Suprapubic skin (tissue), 4 donors: ENCODE measurements at regions not wholly inside any gene's neighbourhood (a gene's known extent, or its start where the extent isn't known, plus 50 kb on each side); places are given as distances from the start of the nearest gene placed in this dataset.

Source experiments
- DNase-seq, 2 donors: peaks; one replicate each; pipeline ENCODE4 v3.0.0-alpha.2; 2019; ENCODE audit warnings: low spot score in 2 of 2
- H3K27ac ChIP-seq: fragments of 200-600 bp; sonication (generic); one replicate; pipeline ENCODE4 v1.5.1; 2019
- H3K27me3 ChIP-seq: fragments of 200-600 bp; sonication (generic); one replicate; pipeline ENCODE4 v1.5.1; 2019
- H3K36me3 ChIP-seq: fragments of 200-600 bp; sonication (generic); one replicate; pipeline ENCODE4 v1.5.1; 2019
- H3K4me1 ChIP-seq: fragments of 200-600 bp; sonication (generic); one replicate; pipeline ENCODE4 v1.5.1; 2019
- H3K4me3 ChIP-seq: fragments of 200-600 bp; sonication (generic); one replicate; pipeline ENCODE4 v1.5.1; 2019; ENCODE audit warnings: mild to moderate bottlenecking
- H3K9me3 ChIP-seq: fragments of 200-600 bp; sonication (generic); one replicate; pipeline ENCODE4 v1.5.1; 2019
- CTCF ChIP-seq, 2 donors: fragments of 200-600 bp in 1 of 2; fragments of 450-650 bp in 1 of 2; sonication (generic) in 1 of 2; IDR thresholded peaks; one replicate each; pipeline ENCODE4 v1.5.1; 2016 to 2019; ENCODE audit warnings: antibody characterized with exemption in 2 of 2, mild to moderate bottlenecking in 1 of 2, moderate library complexity in 1 of 2
- EP300 ChIP-seq: sonication (generic); formaldehyde crosslinking; IDR thresholded peaks from one replicate; pipeline ENCODE4 v1.6.1; 2017; ENCODE audit warnings: antibody characterized with exemption
- POLR2A ChIP-seq, 2 donors: fragments of 450-650 bp; IDR thresholded peaks; one replicate each; pipeline ENCODE4 v1.6.1; 2017; ENCODE audit warnings: antibody characterized with exemption in 2 of 2, mild to moderate bottlenecking in 2 of 2, moderate library complexity in 2 of 2
- POLR2AphosphoS5 ChIP-seq, 3 donors: sonication (generic); formaldehyde crosslinking; IDR thresholded peaks; one replicate each; pipeline ENCODE4 v1.6.1; 2017; ENCODE audit warnings: antibody characterized with exemption in 3 of 3
- WGBS: methylation state at CpG from one replicate; pipeline ENCODE4 v1.1.5; 2018; 5-methylcytosine and 5-hydroxymethylcytosine counted together

- Histone ChIP-seq H3K27ac (no peak overlapping the region), H3K9me3 (no peaks in the 10 kb centered on the region), H3K27me3 (no peaks in the 10 kb centered on the region), H3K36me3 (no peaks in the 10 kb centered on the region), H3K4me1 (no peaks in the 10 kb centered on the region), H3K4me3 (no peak overlapping the region)
- no peak for DNase-seq
- WGBS = 81% methylated on average over 1 of the region's 1 CpG
- TF ChIP-seq CTCF (IDR thresholded peaks at IDR 0.05) = no peak
- TF ChIP-seq EP300 = no peak
- no peak for TF ChIP-seq POLR2A (IDR thresholded peaks at IDR 0.05)
- TF ChIP-seq POLR2AphosphoS5 (IDR thresholded peaks at IDR 0.05) = no peak
Observed at GRCh38 chr11:25775603-25776002, 556.3 kb upstream of the ANO3 start.

GRCh38 chr11:25776238-25776637 is 555.7 kb upstream of the ANO3 start:
- TF ChIP-seq POLR2AphosphoS5 (IDR thresholded peaks at IDR 0.05) = no peak
- no peak for TF ChIP-seq CTCF (IDR thresholded peaks at IDR 0.05)
- no peak for TF ChIP-seq POLR2A (IDR thresholded peaks at IDR 0.05)
- TF ChIP-seq EP300 = no peak
- Histone ChIP-seq H3K9me3 (no peaks in the 10 kb centered on the region), H3K4me3 (no peak overlapping the region), H3K27ac (no peak overlapping the region), H3K27me3 (no peaks in the 10 kb centered on the region), H3K4me1 (no peaks in the 10 kb centered on the region), H3K36me3 (no peaks in the 10 kb centered on the region)
- no peak for DNase-seq
- WGBS = 73% methylated on average over 1 of the region's 1 CpG

GRCh38 chr11:25777343-25777742 is 554.6 kb upstream of the ANO3 start:
- Histone ChIP-seq H3K9me3 (no peaks in the 10 kb centered on the region), H3K36me3 (no peaks in the 10 kb centered on the region), H3K27ac (no peak overlapping the region), H3K27me3 (no peaks in the 10 kb centered on the region), H3K4me3 (no peak overlapping the region), H3K4me1 (no peaks in the 10 kb centered on the region)
- TF ChIP-seq POLR2A (IDR thresholded peaks at IDR 0.05) = no peak
- no peak for TF ChIP-seq EP300
- no peak for TF ChIP-seq CTCF (IDR thresholded peaks at IDR 0.05)
- TF ChIP-seq POLR2AphosphoS5 (IDR thresholded peaks at IDR 0.05) = no peak
- 94% methylated on average over 2 of the region's 2 CpGs for WGBS
- DNase-seq = no peak

- whole genome bisulfite sequencing = 66% methylated on average over 1 of the region's 1 CpG
- no peaks in the 10 kb centered on the region for H3K27me3 ChIP-seq
Observed at GRCh38 chr11:25779033-25779432, 552.9 kb upstream of the ANO3 start.

GRCh38 chr11:25787416-25787815 is 544.5 kb upstream of the ANO3 start:
- Histone ChIP-seq H3K27ac (no peak overlapping the region), H3K36me3 (no peaks in the 10 kb centered on the region), H3K4me1 (no peaks in the 10 kb centered on the region), H3K27me3 (no peaks in the 10 kb centered on the region), H3K4me3 (no peak overlapping the region), H3K9me3 (no peaks in the 10 kb centered on the region)
- no peak for DNase-seq
- WGBS = 42% methylated on average over 3 of the region's 3 CpGs
- no peak for TF ChIP-seq POLR2A (IDR thresholded peaks at IDR 0.05)
- TF ChIP-seq CTCF (IDR thresholded peaks at IDR 0.05) = no peak
- no peak for TF ChIP-seq POLR2AphosphoS5 (IDR thresholded peaks at IDR 0.05)
- TF ChIP-seq EP300 = no peak

More at GRCh38 chr11:25779033-25779432, 552.9 kb upstream of the ANO3 start:
- DNase-seq = no peak
- H3K36me3 ChIP-seq = no peaks in the 10 kb centered on the region
- no peaks in the 10 kb centered on the region for H3K4me1 ChIP-seq
- no peak for TF ChIP-seq POLR2AphosphoS5 (IDR thresholded peaks at IDR 0.05)
- TF ChIP-seq EP300 = no peak
- no peak for TF ChIP-seq CTCF (IDR thresholded peaks at IDR 0.05)
- TF ChIP-seq POLR2A (IDR thresholded peaks at IDR 0.05) = no peak
- H3K9me3 ChIP-seq = no peaks in the 10 kb centered on the region
- no peak overlapping the region for H3K4me3 ChIP-seq
- H3K27ac ChIP-seq = no peak overlapping the region
